Activated naive CD4-positive, alpha-beta T cell treated with anti-CD3 and anti-CD28 coated beads, Interleukin-2, amount 10 ng/mL, durations not matched to agents 7 days and 5 days (primary cell): ENCODE measurements at regions not wholly inside any gene's neighbourhood (a gene's known extent, or its start where the extent isn't known, plus 50 kb on each side); places are given as distances from the start of the nearest gene placed in this dataset.

Source experiments
- CTCF ChIA-PET: fragments of 350-600 bp; sonication (Branson Sonifier 250); formaldehyde crosslinking; loops from one replicate; lab custom pipeline; 2021; ENCODE audit warnings: antibody characterized with exemption; lab: Charles Lee
- DNase-seq: peaks from one replicate; pipeline ENCODE4 v3.0.0-alpha.2; 2020
- H3K27ac Mint-ChIP-seq: one replicate; pipeline ENCODE4 v1.8.0; 2021; ENCODE audit warnings: mild to moderate bottlenecking, moderate library complexity, mixed read lengths
- H3K27me3 Mint-ChIP-seq: one replicate; pipeline ENCODE4 v1.8.0; 2021; ENCODE audit warnings: mild to moderate bottlenecking, mixed read lengths
- H3K36me3 Mint-ChIP-seq: one replicate; pipeline ENCODE4 v1.8.0; 2021; ENCODE audit warnings: mixed read lengths
- H3K4me1 Mint-ChIP-seq: one replicate; pipeline ENCODE4 v1.8.0; 2021; ENCODE audit warnings: mixed read lengths
- H3K4me3 Mint-ChIP-seq: one replicate; pipeline ENCODE4 v1.8.0; 2021; ENCODE audit warnings: mild to moderate bottlenecking, moderate library complexity, mixed read lengths
- H3K9me3 Mint-ChIP-seq: one replicate; pipeline ENCODE4 v1.8.0; 2021; ENCODE audit warnings: mixed read lengths

- H3K9me3 Mint-ChIP-seq: no peaks in the 10 kb centered on the region
Measured at GRCh38 chr2:58991357-58991756, 750.2 kb upstream of the FANCL start.

GRCh38 chr2:58985541-58985940 lies 744.4 kb upstream of the FANCL start:
- Mint-ChIP-seq H3K9me3 (no peaks in the 10 kb centered on the region), H3K27me3 (no peaks in the 10 kb centered on the region), H3K27ac (no peak overlapping the region), H3K36me3 (no peaks in the 10 kb centered on the region), H3K4me1 (no peaks in the 10 kb centered on the region), H3K4me3 (no peak overlapping the region)
- CTCF ChIA-PET: no interaction called here
- no peak for DNase-seq

More at GRCh38 chr2:58991357-58991756, 750.2 kb upstream of the FANCL start:
- no peak overlapping the region for H3K27ac Mint-ChIP-seq
- no peak overlapping the region for H3K4me3 Mint-ChIP-seq
- CTCF ChIA-PET: no interaction called here
- no peaks in the 10 kb centered on the region for H3K36me3 Mint-ChIP-seq
- no peak for DNase-seq
- H3K4me1 Mint-ChIP-seq: no peaks in the 10 kb centered on the region
- H3K27me3 Mint-ChIP-seq: no peaks in the 10 kb centered on the region

- Mint-ChIP-seq H3K27me3 (no peaks in the 10 kb centered on the region), H3K4me3 (no peak overlapping the region), H3K36me3 (no peaks in the 10 kb centered on the region), H3K9me3 (no peaks in the 10 kb centered on the region), H3K4me1 (no peaks in the 10 kb centered on the region), H3K27ac (no peak overlapping the region)
- CTCF ChIA-PET: no interaction called here
- no peak for DNase-seq
Measured at GRCh38 chr2:58984731-58985130, 743.6 kb upstream of the FANCL start.

GRCh38 chr2:58983111-58983510 lies 742.0 kb upstream of the FANCL start:
- Mint-ChIP-seq H3K27me3 (no peaks in the 10 kb centered on the region), H3K4me1 (no peaks in the 10 kb centered on the region), H3K4me3 (no peak overlapping the region), H3K27ac (no peak overlapping the region), H3K9me3 (no peaks in the 10 kb centered on the region), H3K36me3 (no peaks in the 10 kb centered on the region)
- no peak for DNase-seq
- CTCF ChIA-PET: no interaction called here

- Mint-ChIP-seq H3K36me3 (no peaks in the 10 kb centered on the region), H3K9me3 (no peaks in the 10 kb centered on the region), H3K4me1 (no peaks in the 10 kb centered on the region), H3K27ac (no peak overlapping the region), H3K4me3 (no peak overlapping the region), H3K27me3 (no peaks in the 10 kb centered on the region)
- CTCF ChIA-PET: no interaction called here
- no peak for DNase-seq
Measured at GRCh38 chr2:58981237-58981636, 740.1 kb upstream of the FANCL start.

GRCh38 chr2:58976375-58977071 lies 735.4 kb upstream of the FANCL start:
- H3K36me3 Mint-ChIP-seq: no peaks in the 10 kb centered on the region
- H3K9me3 Mint-ChIP-seq: no peaks in the 10 kb centered on the region
- H3K27me3 Mint-ChIP-seq: no peaks in the 10 kb centered on the region
- DNase-seq: no peak
- H3K4me1 Mint-ChIP-seq: no peaks in the 10 kb centered on the region
- H3K27ac Mint-ChIP-seq: no peak overlapping the region
- CTCF ChIA-PET: no interaction called here
- H3K4me3 Mint-ChIP-seq: no peak overlapping the region

- no peak overlapping the region for H3K4me3 Mint-ChIP-seq
- H3K27ac Mint-ChIP-seq: no peak overlapping the region
- no peaks in the 10 kb centered on the region for H3K36me3 Mint-ChIP-seq
- H3K9me3 Mint-ChIP-seq: no peaks in the 10 kb centered on the region
- H3K27me3 Mint-ChIP-seq: no peaks in the 10 kb centered on the region
- no peak for DNase-seq
- no peaks in the 10 kb centered on the region for H3K4me1 Mint-ChIP-seq
- CTCF ChIA-PET: no interaction called here
Measured at GRCh38 chr2:58974881-58975280, 733.8 kb upstream of the FANCL start.

- no peak for DNase-seq
Measured at GRCh38 chr2:58974426-58974825, 733.3 kb upstream of the FANCL start.

GRCh38 chr2:58973811-58974281 lies 732.7 kb upstream of the FANCL start:
- Mint-ChIP-seq H3K27me3 (no peaks in the 10 kb centered on the region), H3K4me1 (no peaks in the 10 kb centered on the region), H3K36me3 (no peaks in the 10 kb centered on the region), H3K27ac (no peak overlapping the region), H3K4me3 (no peak overlapping the region), H3K9me3 (no peaks in the 10 kb centered on the region)
- DNase-seq: no peak
- CTCF ChIA-PET: no interaction called here

More at GRCh38 chr2:58974426-58974825, 733.3 kb upstream of the FANCL start:
- Mint-ChIP-seq H3K4me3 (no peak overlapping the region), H3K27ac (no peak overlapping the region), H3K4me1 (no peaks in the 10 kb centered on the region), H3K36me3 (no peaks in the 10 kb centered on the region), H3K27me3 (no peaks in the 10 kb centered on the region), H3K9me3 (no peaks in the 10 kb centered on the region)
- CTCF ChIA-PET: no interaction called here

- Mint-ChIP-seq H3K36me3 (no peaks in the 10 kb centered on the region), H3K4me3 (no peak overlapping the region), H3K4me1 (no peaks in the 10 kb centered on the region), H3K27me3 (no peaks in the 10 kb centered on the region), H3K27ac (no peak overlapping the region), H3K9me3 (no peaks in the 10 kb centered on the region)
- no peak for DNase-seq
- CTCF ChIA-PET: no interaction called here
Measured at GRCh38 chr2:58972737-58973136, 731.6 kb upstream of the FANCL start.

- no peaks in the 10 kb centered on the region for H3K27me3 Mint-ChIP-seq
- H3K9me3 Mint-ChIP-seq: no peaks in the 10 kb centered on the region
- H3K36me3 Mint-ChIP-seq: no peaks in the 10 kb centered on the region
- no peak overlapping the region for H3K27ac Mint-ChIP-seq
- no peaks in the 10 kb centered on the region for H3K4me1 Mint-ChIP-seq
- no peak for DNase-seq
- H3K4me3 Mint-ChIP-seq: no peak overlapping the region
- CTCF ChIA-PET: no interaction called here
Measured at GRCh38 chr2:58971511-58972360, 730.6 kb upstream of the FANCL start.

GRCh38 chr2:58970365-58970764 lies 729.2 kb upstream of the FANCL start:
- H3K4me3 Mint-ChIP-seq: no peak overlapping the region
- H3K27me3 Mint-ChIP-seq: no peaks in the 10 kb centered on the region
- H3K9me3 Mint-ChIP-seq: no peaks in the 10 kb centered on the region
- no peak for DNase-seq
- CTCF ChIA-PET: no interaction called here
- no peaks in the 10 kb centered on the region for H3K36me3 Mint-ChIP-seq
- H3K27ac Mint-ChIP-seq: no peak overlapping the region
- H3K4me1 Mint-ChIP-seq: no peaks in the 10 kb centered on the region

- Mint-ChIP-seq H3K36me3 (no peaks in the 10 kb centered on the region), H3K9me3 (no peaks in the 10 kb centered on the region), H3K27me3 (no peaks in the 10 kb centered on the region), H3K4me1 (no peaks in the 10 kb centered on the region), H3K27ac (no peak overlapping the region), H3K4me3 (no peak overlapping the region)
- DNase-seq: no peak
- CTCF ChIA-PET: no interaction called here
Measured at GRCh38 chr2:58968885-58969284, 727.8 kb upstream of the FANCL start.

- Mint-ChIP-seq H3K4me1 (no peaks in the 10 kb centered on the region), H3K9me3 (no peaks in the 10 kb centered on the region), H3K27me3 (no peaks in the 10 kb centered on the region), H3K4me3 (no peak overlapping the region), H3K27ac (no peak overlapping the region), H3K36me3 (no peaks in the 10 kb centered on the region)
- no peak for DNase-seq
- CTCF ChIA-PET: no interaction called here
Measured at GRCh38 chr2:58967736-58968135, 726.6 kb upstream of the FANCL start.

GRCh38 chr2:58965602-58966001 lies 724.5 kb upstream of the FANCL start:
- H3K27me3 Mint-ChIP-seq: no peaks in the 10 kb centered on the region
- H3K4me3 Mint-ChIP-seq: no peak overlapping the region
- DNase-seq: no peak
- CTCF ChIA-PET: no interaction called here
- no peaks in the 10 kb centered on the region for H3K36me3 Mint-ChIP-seq
- H3K27ac Mint-ChIP-seq: no peak overlapping the region
- no peaks in the 10 kb centered on the region for H3K4me1 Mint-ChIP-seq
- no peaks in the 10 kb centered on the region for H3K9me3 Mint-ChIP-seq
